Endothelial cell of umbilical vein (primary cell): ENCODE measurements at regions not wholly inside any gene's neighbourhood (a gene's known extent, or its start where the extent isn't known, plus 50 kb on each side); places are given as distances from the start of the nearest gene placed in this dataset.

ENCODE experiments used
- POLR2A ChIP-seq: IDR thresholded peaks from 2 replicates; pipeline ENCODE4 v1.6.1; 2012; ENCODE audit warnings: low read depth, mild to moderate bottlenecking, control low read depth, low read length
- TF ChIP-seq, protein P1 (sequence below), 2 donors: IDR thresholded peaks; 1 replicate in 1 of 2; 2 replicates in 1 of 2; pipeline ENCODE4 v1.5.1; 2011; ENCODE audit warnings: low read length in 2 of 2, mild to moderate bottlenecking in 2 of 2, moderate library complexity in 2 of 2, control low read depth in 1 of 2, inconsistent platforms in 1 of 2, low read depth in 1 of 2; ENCODE audit not compliant: insufficient read depth in 1 of 2; ENCODE audit errors: extremely low read depth in 1 of 2

DNA sequence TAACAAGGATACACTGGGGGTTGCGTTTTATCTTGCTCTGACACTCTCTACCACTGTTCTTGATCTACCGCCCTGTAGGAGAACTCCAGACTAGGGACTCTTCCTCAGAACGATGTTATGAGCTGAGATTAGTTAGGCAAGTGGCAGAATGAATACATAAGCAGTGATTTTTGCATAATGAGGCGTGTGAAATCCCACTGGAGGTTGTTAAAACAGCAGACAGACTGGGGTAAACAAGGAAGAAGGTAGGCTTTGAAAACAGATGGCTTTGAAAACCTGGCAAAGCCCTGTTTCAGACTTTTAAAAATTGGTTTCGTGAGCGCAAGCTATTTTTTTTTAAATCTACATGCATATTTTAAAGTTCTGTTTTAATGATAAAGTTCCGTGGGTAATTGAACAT is 785.2 kb downstream of the TYW1 start:
- TF ChIP-seq, protein P1, sequence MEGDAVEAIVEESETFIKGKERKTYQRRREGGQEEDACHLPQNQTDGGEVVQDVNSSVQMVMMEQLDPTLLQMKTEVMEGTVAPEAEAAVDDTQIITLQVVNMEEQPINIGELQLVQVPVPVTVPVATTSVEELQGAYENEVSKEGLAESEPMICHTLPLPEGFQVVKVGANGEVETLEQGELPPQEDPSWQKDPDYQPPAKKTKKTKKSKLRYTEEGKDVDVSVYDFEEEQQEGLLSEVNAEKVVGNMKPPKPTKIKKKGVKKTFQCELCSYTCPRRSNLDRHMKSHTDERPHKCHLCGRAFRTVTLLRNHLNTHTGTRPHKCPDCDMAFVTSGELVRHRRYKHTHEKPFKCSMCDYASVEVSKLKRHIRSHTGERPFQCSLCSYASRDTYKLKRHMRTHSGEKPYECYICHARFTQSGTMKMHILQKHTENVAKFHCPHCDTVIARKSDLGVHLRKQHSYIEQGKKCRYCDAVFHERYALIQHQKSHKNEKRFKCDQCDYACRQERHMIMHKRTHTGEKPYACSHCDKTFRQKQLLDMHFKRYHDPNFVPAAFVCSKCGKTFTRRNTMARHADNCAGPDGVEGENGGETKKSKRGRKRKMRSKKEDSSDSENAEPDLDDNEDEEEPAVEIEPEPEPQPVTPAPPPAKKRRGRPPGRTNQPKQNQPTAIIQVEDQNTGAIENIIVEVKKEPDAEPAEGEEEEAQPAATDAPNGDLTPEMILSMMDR (IDR thresholded peaks at IDR 0.05; ENCODE audit: extremely low read depth in 1 of 2, insufficient read depth in 1 of 2, low read depth in 1 of 2, low read length in 2 of 2), result no peak
- no peak for TF ChIP-seq POLR2A
